Activated T-cell treated with anti-CD3 and anti-CD28 coated beads, Interleukin-2, amount 50 U/mL, for 4 hours (primary cell): ENCODE measurements at regions not wholly inside any gene's neighbourhood (a gene's known extent, or its start where the extent isn't known, plus 50 kb on each side); places are given as distances from the start of the nearest gene placed in this dataset.
"Not testable (repeated sequence)": the region's sequence is repeated elsewhere in the genome, so short reads cannot be mapped to it uniquely, and the experiment has no call there.

Source experiments
- ATAC-seq, 2 donors: fragments of 200-7000 bp; cut with Tn5 transposase; one replicate each; pipeline ENCODE4 v1.10.0; 2021
- DNase-seq: peaks from one replicate; pipeline ENCODE4 v3.0.0-alpha.2; 2020
- H3K27me3 Mint-ChIP-seq: one replicate; pipeline ENCODE4 v1.8.0; 2021; ENCODE audit warnings: low read depth, mixed read lengths
- H3K36me3 Mint-ChIP-seq: one replicate; pipeline ENCODE4 v1.8.0; 2022; ENCODE audit warnings: mixed read lengths; ENCODE audit not compliant: insufficient read depth
- H3K4me1 Mint-ChIP-seq: one replicate; pipeline ENCODE4 v1.8.0; 2021; ENCODE audit warnings: low read depth, mixed read lengths
- H3K4me3 Mint-ChIP-seq: one replicate; pipeline ENCODE4 v1.8.0; 2021; ENCODE audit warnings: mild to moderate bottlenecking, moderate library complexity, mixed read lengths
- H3K9me3 Mint-ChIP-seq: one replicate; pipeline ENCODE4 v1.8.0; 2021; ENCODE audit warnings: mixed read lengths

GRCh38 chr7:138339229-138339628 lies 120.8 kb upstream of the TRIM24 start:
- not testable (repeated sequence) for DNase-seq, H3K4me1 Mint-ChIP-seq, H3K4me3 Mint-ChIP-seq, ATAC-seq, H3K36me3 Mint-ChIP-seq, H3K27me3 Mint-ChIP-seq
- H3K9me3 Mint-ChIP-seq, result peaks cover 49% of the 10 kb centered on the region

- ATAC-seq, result no peak
- peaks cover 45% of the 10 kb centered on the region for H3K9me3 Mint-ChIP-seq
Measured at GRCh38 chr7:138342990-138343389, 117.1 kb upstream of the TRIM24 start.

GRCh38 chr7:138345567-138345966 lies 114.5 kb upstream of the TRIM24 start:
- Mint-ChIP-seq H3K27me3 (no peaks in the 10 kb centered on the region), H3K9me3 (peaks cover 26% of the 10 kb centered on the region), H3K36me3 (no peaks in the 10 kb centered on the region), H3K4me1 (no peaks in the 10 kb centered on the region), H3K4me3 (no peak overlapping the region)
- DNase-seq (no peak), ATAC-seq (no peak)

More at GRCh38 chr7:138342990-138343389, 117.1 kb upstream of the TRIM24 start:
- Mint-ChIP-seq H3K4me1 (no peaks in the 10 kb centered on the region), H3K4me3 (no peak overlapping the region), H3K36me3 (no peaks in the 10 kb centered on the region), H3K27me3 (no peaks in the 10 kb centered on the region)
- DNase-seq, result no peak

GRCh38 chr7:138346975-138347374 lies 113.1 kb upstream of the TRIM24 start:
- no peaks in the 10 kb centered on the region for H3K27me3 Mint-ChIP-seq
- peaks cover 23% of the 10 kb centered on the region for H3K9me3 Mint-ChIP-seq
- no peaks in the 10 kb centered on the region for H3K4me1 Mint-ChIP-seq
- ATAC-seq (no peak), DNase-seq (no peak)
- no peak overlapping the region for H3K4me3 Mint-ChIP-seq
- no peaks in the 10 kb centered on the region for H3K36me3 Mint-ChIP-seq

- ATAC-seq (no peak), DNase-seq (no peak)
- Mint-ChIP-seq H3K4me1 (no peaks in the 10 kb centered on the region), H3K27me3 (no peaks in the 10 kb centered on the region), H3K36me3 (no peaks in the 10 kb centered on the region), H3K9me3 (peaks cover 14% of the 10 kb centered on the region), H3K4me3 (no peak overlapping the region)
Measured at GRCh38 chr7:138349841-138350700, 110.0 kb upstream of the TRIM24 start.

GRCh38 chr7:138350701-138351357 lies 109.2 kb upstream of the TRIM24 start:
- no peak for ATAC-seq
- Mint-ChIP-seq H3K4me3 (no peak overlapping the region), H3K36me3 (no peaks in the 10 kb centered on the region), H3K4me1 (no peaks in the 10 kb centered on the region), H3K9me3 (peaks cover 13% of the 10 kb centered on the region), H3K27me3 (no peaks in the 10 kb centered on the region)
- no peak for DNase-seq

- Mint-ChIP-seq H3K4me1 (no peaks in the 10 kb centered on the region), H3K36me3 (no peaks in the 10 kb centered on the region), H3K27me3 (no peaks in the 10 kb centered on the region), H3K4me3 (no peak overlapping the region), H3K9me3 (peaks cover 9% of the 10 kb centered on the region)
- DNase-seq (no peak), ATAC-seq (no peak)
Measured at GRCh38 chr7:138352570-138353461, 107.2 kb upstream of the TRIM24 start.

DNA sequence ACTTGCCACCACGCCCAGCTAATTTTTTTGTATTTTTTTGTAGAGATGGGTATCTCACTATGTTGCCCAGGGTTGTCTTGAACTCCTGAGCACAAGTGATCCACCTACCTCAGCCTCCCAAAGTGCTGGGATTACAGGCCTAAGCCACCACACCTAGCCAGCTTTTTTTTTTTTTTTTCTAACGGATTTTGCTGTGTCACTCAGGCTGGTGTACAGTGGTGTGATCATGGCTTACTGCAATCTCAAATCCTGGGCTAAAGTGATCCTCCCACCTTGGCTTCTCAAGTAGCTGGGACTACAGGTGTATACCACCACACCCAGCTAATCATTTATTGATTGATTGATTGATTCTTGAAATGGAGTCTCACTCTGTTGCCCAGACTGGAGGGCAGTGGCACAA lies 106.0 kb upstream of the TRIM24 start:
- Mint-ChIP-seq H3K9me3 (peaks cover 9% of the 10 kb centered on the region), H3K27me3 (no peaks in the 10 kb centered on the region), H3K36me3 (no peaks in the 10 kb centered on the region), H3K4me1 (no peaks in the 10 kb centered on the region), H3K4me3 (no peak overlapping the region)
- DNase-seq, result no peak
- ATAC-seq, result no peak

GRCh38 chr7:138355254-138355653 lies 104.8 kb upstream of the TRIM24 start:
- ATAC-seq (no peak), DNase-seq (no peak)
- Mint-ChIP-seq H3K36me3 (no peaks in the 10 kb centered on the region), H3K27me3 (no peaks in the 10 kb centered on the region), H3K4me1 (no peaks in the 10 kb centered on the region), H3K4me3 (no peak overlapping the region), H3K9me3 (peaks cover 9% of the 10 kb centered on the region)

DNA sequence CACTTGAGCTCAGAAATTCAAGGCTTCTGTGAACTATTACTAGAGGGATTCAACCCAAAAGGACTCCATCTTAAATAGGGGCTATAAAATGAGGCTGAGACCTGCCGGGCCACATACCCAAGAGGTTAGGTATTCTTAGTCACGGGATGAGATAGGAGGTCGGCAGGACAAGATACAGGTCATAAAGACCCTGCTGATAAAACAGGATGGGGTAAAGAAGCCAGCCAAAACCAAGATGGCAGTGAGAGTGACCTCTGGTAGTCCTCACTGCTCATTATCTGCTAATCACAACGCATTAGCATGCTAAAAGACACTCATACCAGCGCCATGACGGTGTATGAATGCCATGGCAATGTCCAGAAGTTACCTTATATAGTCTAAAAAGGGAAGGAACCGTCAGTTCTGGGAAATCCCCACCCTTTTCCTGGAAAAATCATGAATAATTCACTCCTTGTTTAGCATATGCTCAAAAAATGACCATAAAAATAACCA lies 101.2 kb upstream of the TRIM24 start:
- no peaks in the 10 kb centered on the region for H3K4me1 Mint-ChIP-seq
- H3K36me3 Mint-ChIP-seq, result no peaks in the 10 kb centered on the region
- no peaks in the 10 kb centered on the region for H3K27me3 Mint-ChIP-seq
- H3K9me3 Mint-ChIP-seq, result peaks cover 3% of the 10 kb centered on the region
- ATAC-seq (no peak), DNase-seq (no peak)
- no peak overlapping the region for H3K4me3 Mint-ChIP-seq

- Mint-ChIP-seq H3K9me3 (peaks cover 3% of the 10 kb centered on the region), H3K27me3 (no peaks in the 10 kb centered on the region), H3K4me3 (no peak overlapping the region), H3K36me3 (no peaks in the 10 kb centered on the region), H3K4me1 (no peaks in the 10 kb centered on the region)
- ATAC-seq (no peak), DNase-seq (no peak)
Measured at GRCh38 chr7:138359870-138360559, 100.0 kb upstream of the TRIM24 start.

GRCh38 chr7:138363721-138364120 lies 96.3 kb upstream of the TRIM24 start:
- Mint-ChIP-seq H3K27me3 (no peaks in the 10 kb centered on the region), H3K4me3 (no peak overlapping the region), H3K4me1 (no peaks in the 10 kb centered on the region), H3K9me3 (no peaks in the 10 kb centered on the region), H3K36me3 (no peaks in the 10 kb centered on the region)
- ATAC-seq (no peak), DNase-seq (no peak)

- H3K27me3 Mint-ChIP-seq, H3K4me1 Mint-ChIP-seq, H3K4me3 Mint-ChIP-seq, DNase-seq, H3K36me3 Mint-ChIP-seq, ATAC-seq: not testable (repeated sequence)
- H3K9me3 Mint-ChIP-seq, result peaks cover 12% of the 10 kb centered on the region
Measured at GRCh38 chr7:138366137-138366536, 93.9 kb upstream of the TRIM24 start.

GRCh38 chr7:138366676-138367075 lies 93.4 kb upstream of the TRIM24 start:
- not testable (repeated sequence) for H3K36me3 Mint-ChIP-seq, H3K27me3 Mint-ChIP-seq, H3K4me3 Mint-ChIP-seq

More at GRCh38 chr7:138366676-138367075, 93.4 kb upstream of the TRIM24 start:
- not testable (repeated sequence) for ATAC-seq, H3K4me1 Mint-ChIP-seq, DNase-seq
- peaks cover 17% of the 10 kb centered on the region for H3K9me3 Mint-ChIP-seq
